Heart left ventricle (tissue), 16 donors: ENCODE measurements at regions not wholly inside any gene's neighbourhood (a gene's known extent, or its start where the extent isn't known, plus 50 kb on each side); places are given as distances from the start of the nearest gene placed in this dataset.
"Not testable (repeated sequence)": the region's sequence is repeated elsewhere in the genome, so short reads cannot be mapped to it uniquely, and the experiment has no call there.

Experiments
- ATAC-seq, 4 donors: fragments of 200-7000 bp; cut with Tn5 transposase; one replicate each; pipeline ENCODE4 v1.9.1; 2020 to 2022; ENCODE audit warnings: moderate library complexity in 4 of 4, mild to moderate bottlenecking in 3 of 4, moderate number of reproducible peaks in 1 of 4
- DNase-seq, 5 donors: peaks; one replicate each; pipeline ENCODE4 v3.0.0-alpha.2; 2020
- H3K27ac ChIP-seq, 12 donors: fragments of 200-600 bp; sonication (generic) in 4 of 12; one replicate each; pipeline versions ENCODE4 v1.5.0 to v1.8.0; 2016 to 2022; ENCODE audit warnings: mild to moderate bottlenecking in 2 of 12
- H3K27me3 ChIP-seq, 9 donors: fragments of 200-600 bp; sonication (generic) in 2 of 9; one replicate each; pipeline versions ENCODE4 v1.5.1 to v1.8.0; 2016 to 2022; ENCODE audit warnings: mild to moderate bottlenecking in 3 of 9
- H3K36me3 ChIP-seq, 9 donors: fragments of 200-600 bp; sonication (generic) in 2 of 9; one replicate each; pipeline versions ENCODE4 v1.5.0 to v1.8.0; 2018 to 2022; ENCODE audit warnings: mild to moderate bottlenecking in 2 of 9
- H3K4me1 ChIP-seq, 12 donors: fragments of 200-600 bp; sonication (generic) in 4 of 12; one replicate each; pipeline versions ENCODE4 v1.5.0 to v1.8.0; 2016 to 2022; ENCODE audit warnings: mild to moderate bottlenecking in 3 of 12
- H3K4me3 ChIP-seq, 12 donors: fragments of 200-600 bp; sonication (generic) in 4 of 12; one replicate each; pipeline versions ENCODE4 v1.5.0 to v1.8.0; 2017 to 2022; ENCODE audit warnings: mild to moderate bottlenecking in 9 of 12, moderate library complexity in 4 of 12
- H3K9me3 ChIP-seq, 12 donors: fragments of 200-600 bp; sonication (generic) in 4 of 12; one replicate each; pipeline versions ENCODE4 v1.5.0 to v1.8.0; 2016 to 2022; ENCODE audit warnings: mild to moderate bottlenecking in 1 of 12
- CTCF ChIP-seq, 12 donors: fragments of 200-600 bp; sonication (generic) in 4 of 12; IDR thresholded peaks; one replicate each; pipeline versions ENCODE4 v1.5.0 to v1.8.0; 2018 to 2022; ENCODE audit warnings: antibody characterized with exemption in 12 of 12, mild to moderate bottlenecking in 5 of 12
- POLR2A ChIP-seq, 2 donors: fragments of 450-650 bp; IDR thresholded peaks; one replicate each; pipeline ENCODE4 v1.6.1; 2017; ENCODE audit warnings: antibody characterized with exemption in 2 of 2, mild to moderate bottlenecking in 2 of 2, moderate library complexity in 2 of 2
- WGBS, 4 donors: extraction: QIAGEN DNeasy Blood & Tissue Kit in 2 of 4; methylation state at CpG; one replicate each; pipeline versions ENCODE4 v1.1.5 to v1.1.7; 2013 to 2018; 5-methylcytosine and 5-hydroxymethylcytosine counted together
- intact Hi-C, 10 donors: fragments of 100-400 bp; cut with DNase I; formaldehyde crosslinking; loops; one replicate each; pipeline versions ENCODE4 v1.11.1 to v1.14.2; 2022
- donor health status: ischemic (EF 13 %, LVEDD 7.1; RV severe dilation, severe dysfunction).
- donor health status: healthy with polysubstance abuse.
- donor health status: DM: no; HTN: yes; CAD: no.
- donor health status: DM: no; HTN: no; CAD: no.
- donor health status: ischemic (EF 25% LVEDD 6.9; RV normal size, moderate dysfunction).
- donor health status: ischemic (EF 25% LVEDD 5.7; RV mildly dilated, moderate dysfunction).
- donor health status: healthy.
- donor health status: DM: yes; HTN: yes; CAD: no.
- donor health status: ischemic (EF 35%, LVEDD 5.7; RV mildly dilated, moderate dysfunction).
- donor health status: nonischemic (EF 11% LVEDD 7.7; RV severe dilation, severe dysfunction).
- donor health status: DM: yes; HTN: yes; CAD: no.
- donor health status: PGD.
- donor health status: ischemic (EF 29% LVEDD 5.4; RV normal size, mild dysfunction).
- donor health status: nonischemic (EF 23%, LVEDD 6.1; RV moderate dilation, normal function).

GRCh38 chr6:54533567-54533966 is 225.3 kb downstream of the TINAG start:
- DNase-seq (no peak), ATAC-seq (no peak)
- H3K4me1 ChIP-seq: no peaks in the 10 kb centered on the region
- intact Hi-C loops: no loop called here
- H3K36me3 ChIP-seq: no peaks in the 10 kb centered on the region
- H3K27ac ChIP-seq: no peak overlapping the region
- H3K27me3 ChIP-seq: no peaks in the 10 kb centered on the region
- 35 to 42% (median 37%) methylated on average over 2 of the region's 2 CpGs for WGBS, 4 donors
- no peak overlapping the region for H3K4me3 ChIP-seq
- peaks cover 0 to 4% (median 0%) of the 10 kb centered on the region in 12 donors for H3K9me3 ChIP-seq
- no peak for TF ChIP-seq CTCF (IDR thresholded peaks at IDR 0.05)
- no peak for TF ChIP-seq POLR2A (IDR thresholded peaks at IDR 0.05)

GRCh38 chr6:54535568-54535967 is 227.3 kb downstream of the TINAG start:
- ATAC-seq (no peak), DNase-seq (no peak)
- H3K27me3 ChIP-seq: no peaks in the 10 kb centered on the region
- no peaks in the 10 kb centered on the region for H3K9me3 ChIP-seq
- TF ChIP-seq CTCF (IDR thresholded peaks at IDR 0.05) (no peak), POLR2A (IDR thresholded peaks at IDR 0.05) (no peak)
- 50 to 59% (median 55%) methylated on average over 1 of the region's 1 CpG for WGBS, 4 donors
- no peaks in the 10 kb centered on the region for H3K4me1 ChIP-seq
- intact Hi-C loops: no loop called here
- no peak overlapping the region for H3K27ac ChIP-seq
- H3K36me3 ChIP-seq: no peaks in the 10 kb centered on the region
- no peak overlapping the region for H3K4me3 ChIP-seq

- Histone ChIP-seq H3K4me1 (no peaks in the 10 kb centered on the region), H3K4me3 (no peak overlapping the region), H3K27me3 (no peaks in the 10 kb centered on the region), H3K36me3 (no peaks in the 10 kb centered on the region), H3K27ac (no peak overlapping the region), H3K9me3 (no peaks in the 10 kb centered on the region)
- no peak for TF ChIP-seq CTCF (IDR thresholded peaks at IDR 0.05)
- no peak for TF ChIP-seq POLR2A (IDR thresholded peaks at IDR 0.05)
- DNase-seq (no peak), ATAC-seq (no peak)
- intact Hi-C loops: no loop called here
- 75 to 89% (median 81%) methylated on average over 1 of the region's 1 CpG for WGBS, 4 donors
Measured at GRCh38 chr6:54541541-54541940, 233.3 kb downstream of the TINAG start.

GRCh38 chr6:54559136-54559535 is 250.9 kb downstream of the TINAG start:
- WGBS, 4 donors: 74 to 82% (median 78%) methylated on average over 4 of the region's 4 CpGs
- H3K4me1 ChIP-seq: no peaks in the 10 kb centered on the region
- no peaks in the 10 kb centered on the region for H3K36me3 ChIP-seq
- H3K27ac ChIP-seq: no peak overlapping the region
- H3K27me3 ChIP-seq: no peaks in the 10 kb centered on the region
- no peak for ATAC-seq
- no peak for DNase-seq
- intact Hi-C loops: no loop called here
- TF ChIP-seq CTCF (IDR thresholded peaks at IDR 0.05) (no peak), POLR2A (IDR thresholded peaks at IDR 0.05) (no peak)
- H3K9me3 ChIP-seq: peaks cover 0 to 22% (median 7%) of the 10 kb centered on the region in 12 donors
- H3K4me3 ChIP-seq: no peak overlapping the region

GRCh38 chr6:54564188-54564587 is 255.9 kb downstream of the TINAG start:
- H3K4me1 ChIP-seq, DNase-seq, H3K4me3 ChIP-seq, H3K36me3 ChIP-seq, H3K27me3 ChIP-seq, intact Hi-C loops, ATAC-seq, H3K27ac ChIP-seq: not testable (repeated sequence)
- WGBS, 4 donors: 86 to 97% (median 96%) methylated on average over 2 of the region's 2 CpGs
- H3K9me3 ChIP-seq: peaks cover 0 to 28% (median 9%) of the 10 kb centered on the region in 12 donors
